Mucosa of descending colon (tissue), 3 donors: ENCODE measurements at regions not wholly inside any gene's neighbourhood (a gene's known extent, or its start where the extent isn't known, plus 50 kb on each side); places are given as distances from the start of the nearest gene placed in this dataset.
A peak's percentile ranks its signal among the peaks of the same experiment; 100 is the strongest.

Experiments used
- ATAC-seq: fragments of 200-7000 bp; cut with Tn5 transposase; one replicate; pipeline ENCODE4 v1.9.1; 2020; ENCODE audit warnings: mild to moderate bottlenecking, moderate library complexity
- DNase-seq, 3 donors: peaks; one replicate each; pipeline ENCODE4 v3.0.0-alpha.2; 2020
- H3K36me3 ChIP-seq: fragments of 200-600 bp; one replicate; pipeline ENCODE4 v1.8.0; 2021; ENCODE audit warnings: low read depth, mild to moderate bottlenecking
- H3K4me1 ChIP-seq: fragments of 200-600 bp; one replicate; pipeline ENCODE4 v1.8.0; 2021; ENCODE audit warnings: low read depth, mild to moderate bottlenecking
- H3K4me3 ChIP-seq: fragments of 200-600 bp; one replicate; pipeline ENCODE4 v1.8.0; 2021; ENCODE audit warnings: mild to moderate bottlenecking
- H3K9me3 ChIP-seq: fragments of 200-600 bp; one replicate; pipeline ENCODE4 v1.8.0; 2021; ENCODE audit warnings: mild to moderate bottlenecking
- CTCF ChIP-seq: fragments of 200-600 bp; IDR thresholded peaks from one replicate; pipeline ENCODE4 v1.8.0; 2022; ENCODE audit warnings: antibody characterized with exemption, mild to moderate bottlenecking
- intact Hi-C, 2 donors: fragments of 100-400 bp; cut with DNase I in 1 of 2; cut with micrococcal nuclease in 1 of 2; formaldehyde crosslinking; loops; one replicate each; pipeline versions ENCODE4 v1.11.0 to v1.11.1; 2022; cut with DNase I, micrococcal nuclease
- donor health status: DM: no; HTN: no; CAD: no; lungs with moderate emphysema.
- donor health status: DM: no; HTN: no; CAD: no.
- donor health status: DM: no; HTN: yes; CAD: no.

- H3K36me3 ChIP-seq, result no peaks in the 10 kb centered on the region
- H3K4me3 ChIP-seq, result no peak overlapping the region
- no peak for TF ChIP-seq CTCF
- intact Hi-C loops, result no loop called here
- H3K9me3 ChIP-seq, result no peaks in the 10 kb centered on the region
- no peak for DNase-seq
- no peak for ATAC-seq
- peaks cover 50% of the 10 kb centered on the region for H3K4me1 ChIP-seq
Measured at GRCh38 chr6:139593081-139593480, 218.6 kb upstream of the CITED2 start.

GRCh38 chr6:139592011-139592410 lies 217.6 kb upstream of the CITED2 start:
- no peak overlapping the region for H3K4me3 ChIP-seq
- no peaks in the 10 kb centered on the region for H3K9me3 ChIP-seq
- TF ChIP-seq CTCF, result no peak
- H3K36me3 ChIP-seq, result no peaks in the 10 kb centered on the region
- no peak for ATAC-seq
- intact Hi-C loops, result no loop called here
- DNase-seq, result no peak
- peaks cover 54% of the 10 kb centered on the region for H3K4me1 ChIP-seq

GRCh38 chr6:139591075-139591865 lies 216.8 kb upstream of the CITED2 start:
- no peak overlapping the region for H3K4me3 ChIP-seq
- ATAC-seq (no peak), DNase-seq (no peak)
- intact Hi-C loops, result no loop called here
- H3K36me3 ChIP-seq, result no peaks in the 10 kb centered on the region
- TF ChIP-seq CTCF, result no peak
- peaks cover 54% of the 10 kb centered on the region for H3K4me1 ChIP-seq
- H3K9me3 ChIP-seq, result no peaks in the 10 kb centered on the region

GRCh38 chr6:139590206-139590605 lies 215.8 kb upstream of the CITED2 start:
- Histone ChIP-seq H3K36me3 (no peaks in the 10 kb centered on the region), H3K4me3 (no peak overlapping the region), H3K9me3 (no peaks in the 10 kb centered on the region), H3K4me1 (peaks cover 54% of the 10 kb centered on the region)
- peak; percentile 39 for ATAC-seq
- DNase-seq, result peak in 1 of 3 donors; percentile 46
- no peak for TF ChIP-seq CTCF
- intact Hi-C loops, result no loop called here

GRCh38 chr6:139588734-139589593 lies 214.5 kb upstream of the CITED2 start:
- no peak for DNase-seq
- Histone ChIP-seq H3K9me3 (no peaks in the 10 kb centered on the region), H3K4me1 (peaks cover 46% of the 10 kb centered on the region), H3K4me3 (no peak overlapping the region), H3K36me3 (no peaks in the 10 kb centered on the region)
- peak; percentile 69 for ATAC-seq
- no peak for TF ChIP-seq CTCF
- intact Hi-C loops, result no loop called here
